Endothelial cell of umbilical vein (primary cell): ENCODE measurements at regions not wholly inside any gene's neighbourhood (a gene's known extent, or its start where the extent isn't known, plus 50 kb on each side); places are given as distances from the start of the nearest gene placed in this dataset.

ENCODE experiments used
- BruUV-seq: library from RNA; stranded (reverse); fragments of 400-500 nt; replicated peaks from 2 replicates; lab custom pipeline; 2021; lab: Mats Ljungman, UMichigan
- CTCF ChIA-PET: fragments of 300-600, 350-600 bp; sonication (Branson Sonifier 250); formaldehyde crosslinking; loops from one replicate; lab custom pipeline; 2021; ENCODE audit warnings: antibody characterized with exemption, inconsistent platforms; lab: Charles Lee
- POLR2A ChIA-PET: fragments of 300-600, 350-600 bp; sonication (Branson Sonifier 250); formaldehyde crosslinking; loops from one replicate; lab custom pipeline; 2021; ENCODE audit warnings: antibody characterized with exemption, inconsistent platforms; lab: Charles Lee
- DNase-seq: peaks from one replicate; pipeline ENCODE4 v3.0.0-alpha.2; 2011; ENCODE audit warnings: low read depth, low spot score
- FAIRE-seq: peaks from 2 replicates; lab custom pipeline; 2011; peaks lifted over from hg19 to GRCh38; lab: Jason Lieb, UNC
- H2AFZ ChIP-seq: 2 replicates; pipeline ENCODE4 v1.6.0; 2012; ENCODE audit warnings: low read depth, low read length, control low read depth, inconsistent platforms
- H3K27ac ChIP-seq: 2 replicates; pipeline ENCODE4 v1.5.1; 2011; ENCODE audit warnings: low read depth, mild to moderate bottlenecking, control low read depth, low read length, moderate library complexity; ENCODE audit not compliant: insufficient read depth
- H3K27me3 ChIP-seq, 2 experiments: 2 replicates each; pipeline versions ENCODE4 v1.6.0 to v1.6.1; 2011; ENCODE audit warnings: low read length in 2 of 2, mixed read lengths in 1 of 2; ENCODE audit not compliant: control insufficient read depth in 2 of 2, insufficient read depth in 2 of 2
- H3K36me3 ChIP-seq, 2 experiments: 2 replicates in 1 of 2; 3 replicates in 1 of 2; pipeline ENCODE4 v1.5.1; 2011; ENCODE audit warnings: low read length in 2 of 2, mild to moderate bottlenecking in 1 of 2, moderate library complexity in 1 of 2; ENCODE audit not compliant: control insufficient read depth in 2 of 2, insufficient read depth in 2 of 2; ENCODE audit errors: extremely low read depth in 1 of 2
- H3K4me1 ChIP-seq: 3 replicates; pipeline ENCODE4 v1.5.1; 2011; ENCODE audit warnings: mild to moderate bottlenecking, low read length; ENCODE audit not compliant: control insufficient read depth, insufficient read depth; ENCODE audit errors: extremely low read depth
- H3K4me2 ChIP-seq: 2 replicates; pipeline ENCODE4 v1.6.1; 2011; ENCODE audit warnings: low read length, control low read depth, mixed read lengths; ENCODE audit not compliant: insufficient read depth
- H3K4me3 ChIP-seq, 3 experiments: fragments of 200-600 bp in 1 of 3; sonication (generic), shearing (Covaris generic) in 1 of 3; replicated peaks in 1 of 3; 2 replicates each; pipeline ENCODE4 v1.5.1; 2011 to 2016; ENCODE audit warnings: control low read depth in 3 of 3, low read length in 3 of 3, mild to moderate bottlenecking in 2 of 3, inconsistent platforms in 1 of 3, low read depth in 1 of 3, moderate library complexity in 1 of 3; ENCODE audit not compliant: insufficient read depth in 1 of 3
- H3K79me2 ChIP-seq: 2 replicates; pipeline ENCODE4 v1.6.0; 2012; ENCODE audit warnings: low read length, inconsistent platforms; ENCODE audit not compliant: control insufficient read depth, insufficient read depth
- H3K9ac ChIP-seq: replicated peaks from 2 replicates; pipeline ENCODE3; 2011; ENCODE audit warnings: low read length, control low read depth; ENCODE audit not compliant: insufficient read depth; ENCODE audit errors: extremely low read depth
- H3K9me1 ChIP-seq: replicated peaks from 3 replicates; pipeline ENCODE4 v1.6.0; 2011; ENCODE audit warnings: mild to moderate bottlenecking, low read length; ENCODE audit not compliant: control insufficient read depth, insufficient read depth; ENCODE audit errors: extremely low read depth
- H3K9me3 ChIP-seq: replicated peaks from 2 replicates; pipeline ENCODE4 v1.5.1; 2012; ENCODE audit warnings: low read length, inconsistent platforms; ENCODE audit not compliant: control insufficient read depth, insufficient read depth
- H4K20me1 ChIP-seq: replicated peaks from 2 replicates; pipeline ENCODE3; 2011; ENCODE audit warnings: mild to moderate bottlenecking, low read length; ENCODE audit not compliant: control insufficient read depth, insufficient read depth; ENCODE audit errors: extremely low read depth
- CTCF ChIP-seq, 2 donors: IDR thresholded peaks; 1 replicate in 1 of 2; 2 replicates in 1 of 2; pipeline ENCODE4 v1.5.1; 2011; ENCODE audit warnings: low read length in 2 of 2, mild to moderate bottlenecking in 2 of 2, moderate library complexity in 2 of 2, control low read depth in 1 of 2, inconsistent platforms in 1 of 2, low read depth in 1 of 2; ENCODE audit not compliant: insufficient read depth in 1 of 2; ENCODE audit errors: extremely low read depth in 1 of 2
- EZH2 ChIP-seq: IDR thresholded peaks from 2 replicates; pipeline ENCODE4 v1.6.1; 2012; ENCODE audit warnings: borderline replicate concordance, low read depth, mild to moderate bottlenecking, moderate library complexity, low read length, inconsistent platforms; ENCODE audit not compliant: severe bottlenecking
- FOS ChIP-seq: IDR thresholded peaks from 2 replicates; pipeline ENCODE4 v1.6.1; 2011; ENCODE audit warnings: mild to moderate bottlenecking, low read length, moderate library complexity, borderline replicate concordance; ENCODE audit not compliant: insufficient read depth
- GATA2 ChIP-seq: IDR thresholded peaks from 2 replicates; pipeline ENCODE4 v1.7.0; 2011; ENCODE audit warnings: low read depth, mild to moderate bottlenecking, moderate library complexity, mixed read lengths, low read length; ENCODE audit not compliant: insufficient read length, insufficient read depth
- JUN ChIP-seq: IDR thresholded peaks from 2 replicates; pipeline ENCODE4 v1.6.1; 2011; ENCODE audit warnings: borderline replicate concordance, low read depth; ENCODE audit not compliant: insufficient read length, insufficient read depth
- MAX ChIP-seq: IDR thresholded peaks from 2 replicates; pipeline ENCODE4 v1.6.1; 2011; ENCODE audit not compliant: insufficient read depth, insufficient read length
- MYC ChIP-seq: IDR thresholded peaks from one replicate; pipeline ENCODE4 v1.6.1; 2011; ENCODE audit warnings: mild to moderate bottlenecking, low read depth, low read length
- POLR2A ChIP-seq: IDR thresholded peaks from 2 replicates; pipeline ENCODE4 v1.6.1; 2012; ENCODE audit warnings: low read depth, mild to moderate bottlenecking, control low read depth, low read length
- POLR2AphosphoS5 ChIP-seq: IDR thresholded peaks from 2 replicates; pipeline ENCODE4 v1.6.1; 2012; ENCODE audit warnings: low read depth, mild to moderate bottlenecking, control low read depth, low read length, moderate library complexity; ENCODE audit not compliant: insufficient read depth
- dilution Hi-C: fragments of 300-500 bp; cut with MboI; formaldehyde crosslinking; loops from one replicate; pipeline ENCODE4 v1.15.0; 2019; ENCODE audit warnings: low sequenced_read_pairs; ENCODE audit not compliant: extremely low pct_ligation_motif_present
- intact Hi-C: fragments of 100-400 bp; cut with micrococcal nuclease; formaldehyde crosslinking; loops from one replicate; pipeline ENCODE4 v1.10.0; 2022

- CTCF ChIA-PET: no interaction called here
- Histone ChIP-seq H3K9me3 (no peaks in the 10 kb centered on the region), H3K27me3 (no peaks in the 10 kb centered on the region), H2AFZ (no peak overlapping the region), H3K79me2 (no peaks in the 10 kb centered on the region), H3K36me3 (no peaks in the 10 kb centered on the region), H3K9me1 (no peaks in the 10 kb centered on the region), H4K20me1 (no peaks in the 10 kb centered on the region), H3K9ac (no peak overlapping the region), H3K4me3 (no peak overlapping the region), H3K4me2 (no peak overlapping the region), H3K27ac (no peak overlapping the region), H3K4me1 (no peaks in the 10 kb centered on the region)
- intact Hi-C loops (no loop called here), dilution Hi-C loops (no loop called here)
- FAIRE-seq: no peak
- POLR2A ChIA-PET: no interaction called here
- DNase-seq: no peak
- TF ChIP-seq POLR2A (no peak), FOS (no peak), MAX (no peak), MYC (no peak), POLR2AphosphoS5 (no peak), EZH2 (no peak), JUN (no peak), CTCF (IDR thresholded peaks at IDR 0.05; ENCODE audit: extremely low read depth in 1 of 2, insufficient read depth in 1 of 2, low read depth in 1 of 2, low read length in 2 of 2) (no peak), GATA2 (no peak)
- BruUV-seq: no TSS peak
These were observed 336.0 kb upstream of the DEFB115 start for GRCh38 chr20:30921286-30922071.
